ENCODE measurements at regions not wholly inside any gene's neighbourhood (a gene's known extent, or its start where the extent isn't known, plus 50 kb on each side); places are given as distances from the start of the nearest gene placed in this dataset.

DNA sequence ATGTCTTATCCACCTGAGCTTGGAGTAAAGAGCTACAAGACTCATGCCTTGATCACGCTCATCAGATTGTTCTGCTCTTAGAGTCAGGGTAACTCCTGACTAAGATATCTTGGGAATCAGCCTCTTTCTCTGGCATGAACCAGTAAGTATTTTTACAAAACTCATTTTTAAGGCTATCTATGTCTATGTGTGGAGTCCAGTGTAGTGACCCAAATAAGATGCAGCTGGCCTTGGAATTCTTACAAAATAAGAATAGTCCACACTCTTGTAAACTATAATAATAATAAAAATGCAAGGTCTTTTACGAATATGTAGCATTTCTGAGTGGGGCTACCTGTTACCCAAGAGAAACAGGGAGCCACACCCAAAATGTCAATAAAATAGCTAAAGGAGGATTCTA is 498.3 kb upstream of the SYT4 start:
- TF ChIP-seq ZNF121 (CRISPR knock-in tag; IDR thresholded peaks at IDR 0.05) (no peak), ZBTB21 (CRISPR knock-in tag; IDR thresholded peaks at IDR 0.05; ENCODE audit: borderline replicate concordance) (no peak), NR2C2 (CRISPR knock-in tag; IDR thresholded peaks at IDR 0.05) (no peak), SP1 (CRISPR knock-in tag; conservative IDR thresholded peaks at IDR 0.05) (no peak), ELF4 (CRISPR knock-in tag; IDR thresholded peaks at IDR 0.05; ENCODE audit: low read depth) (no peak), ZNF671 (CRISPR knock-in tag; IDR thresholded peaks at IDR 0.05) (no peak), TP53 (CRISPR knock-in tag; IDR thresholded peaks at IDR 0.05) (no peak)
- TF ChIP-seq, protein P1, sequence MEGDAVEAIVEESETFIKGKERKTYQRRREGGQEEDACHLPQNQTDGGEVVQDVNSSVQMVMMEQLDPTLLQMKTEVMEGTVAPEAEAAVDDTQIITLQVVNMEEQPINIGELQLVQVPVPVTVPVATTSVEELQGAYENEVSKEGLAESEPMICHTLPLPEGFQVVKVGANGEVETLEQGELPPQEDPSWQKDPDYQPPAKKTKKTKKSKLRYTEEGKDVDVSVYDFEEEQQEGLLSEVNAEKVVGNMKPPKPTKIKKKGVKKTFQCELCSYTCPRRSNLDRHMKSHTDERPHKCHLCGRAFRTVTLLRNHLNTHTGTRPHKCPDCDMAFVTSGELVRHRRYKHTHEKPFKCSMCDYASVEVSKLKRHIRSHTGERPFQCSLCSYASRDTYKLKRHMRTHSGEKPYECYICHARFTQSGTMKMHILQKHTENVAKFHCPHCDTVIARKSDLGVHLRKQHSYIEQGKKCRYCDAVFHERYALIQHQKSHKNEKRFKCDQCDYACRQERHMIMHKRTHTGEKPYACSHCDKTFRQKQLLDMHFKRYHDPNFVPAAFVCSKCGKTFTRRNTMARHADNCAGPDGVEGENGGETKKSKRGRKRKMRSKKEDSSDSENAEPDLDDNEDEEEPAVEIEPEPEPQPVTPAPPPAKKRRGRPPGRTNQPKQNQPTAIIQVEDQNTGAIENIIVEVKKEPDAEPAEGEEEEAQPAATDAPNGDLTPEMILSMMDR (IDR thresholded peaks at IDR 0.05), result no peak
- TF ChIP-seq, protein P2, sequence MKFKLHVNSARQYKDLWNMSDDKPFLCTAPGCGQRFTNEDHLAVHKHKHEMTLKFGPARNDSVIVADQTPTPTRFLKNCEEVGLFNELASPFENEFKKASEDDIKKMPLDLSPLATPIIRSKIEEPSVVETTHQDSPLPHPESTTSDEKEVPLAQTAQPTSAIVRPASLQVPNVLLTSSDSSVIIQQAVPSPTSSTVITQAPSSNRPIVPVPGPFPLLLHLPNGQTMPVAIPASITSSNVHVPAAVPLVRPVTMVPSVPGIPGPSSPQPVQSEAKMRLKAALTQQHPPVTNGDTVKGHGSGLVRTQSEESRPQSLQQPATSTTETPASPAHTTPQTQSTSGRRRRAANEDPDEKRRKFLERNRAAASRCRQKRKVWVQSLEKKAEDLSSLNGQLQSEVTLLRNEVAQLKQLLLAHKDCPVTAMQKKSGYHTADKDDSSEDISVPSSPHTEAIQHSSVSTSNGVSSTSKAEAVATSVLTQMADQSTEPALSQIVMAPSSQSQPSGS (CRISPR knock-in tag; IDR thresholded peaks at IDR 0.05; ENCODE audit: borderline replicate concordance, low read depth), result no peak
- TF ChIP-seq, protein P3, sequence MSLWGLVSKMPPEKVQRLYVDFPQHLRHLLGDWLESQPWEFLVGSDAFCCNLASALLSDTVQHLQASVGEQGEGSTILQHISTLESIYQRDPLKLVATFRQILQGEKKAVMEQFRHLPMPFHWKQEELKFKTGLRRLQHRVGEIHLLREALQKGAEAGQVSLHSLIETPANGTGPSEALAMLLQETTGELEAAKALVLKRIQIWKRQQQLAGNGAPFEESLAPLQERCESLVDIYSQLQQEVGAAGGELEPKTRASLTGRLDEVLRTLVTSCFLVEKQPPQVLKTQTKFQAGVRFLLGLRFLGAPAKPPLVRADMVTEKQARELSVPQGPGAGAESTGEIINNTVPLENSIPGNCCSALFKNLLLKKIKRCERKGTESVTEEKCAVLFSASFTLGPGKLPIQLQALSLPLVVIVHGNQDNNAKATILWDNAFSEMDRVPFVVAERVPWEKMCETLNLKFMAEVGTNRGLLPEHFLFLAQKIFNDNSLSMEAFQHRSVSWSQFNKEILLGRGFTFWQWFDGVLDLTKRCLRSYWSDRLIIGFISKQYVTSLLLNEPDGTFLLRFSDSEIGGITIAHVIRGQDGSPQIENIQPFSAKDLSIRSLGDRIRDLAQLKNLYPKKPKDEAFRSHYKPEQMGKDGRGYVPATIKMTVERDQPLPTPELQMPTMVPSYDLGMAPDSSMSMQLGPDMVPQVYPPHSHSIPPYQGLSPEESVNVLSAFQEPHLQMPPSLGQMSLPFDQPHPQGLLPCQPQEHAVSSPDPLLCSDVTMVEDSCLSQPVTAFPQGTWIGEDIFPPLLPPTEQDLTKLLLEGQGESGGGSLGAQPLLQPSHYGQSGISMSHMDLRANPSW (CRISPR knock-in tag; conservative IDR thresholded peaks at IDR 0.05; ENCODE audit: low read depth), result no peak
- TF ChIP-seq, protein P4, sequence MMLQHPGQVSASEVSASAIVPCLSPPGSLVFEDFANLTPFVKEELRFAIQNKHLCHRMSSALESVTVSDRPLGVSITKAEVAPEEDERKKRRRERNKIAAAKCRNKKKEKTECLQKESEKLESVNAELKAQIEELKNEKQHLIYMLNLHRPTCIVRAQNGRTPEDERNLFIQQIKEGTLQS (CRISPR knock-in tag; conservative IDR thresholded peaks at IDR 0.05), result no peak
- TF ChIP-seq, protein P5, sequence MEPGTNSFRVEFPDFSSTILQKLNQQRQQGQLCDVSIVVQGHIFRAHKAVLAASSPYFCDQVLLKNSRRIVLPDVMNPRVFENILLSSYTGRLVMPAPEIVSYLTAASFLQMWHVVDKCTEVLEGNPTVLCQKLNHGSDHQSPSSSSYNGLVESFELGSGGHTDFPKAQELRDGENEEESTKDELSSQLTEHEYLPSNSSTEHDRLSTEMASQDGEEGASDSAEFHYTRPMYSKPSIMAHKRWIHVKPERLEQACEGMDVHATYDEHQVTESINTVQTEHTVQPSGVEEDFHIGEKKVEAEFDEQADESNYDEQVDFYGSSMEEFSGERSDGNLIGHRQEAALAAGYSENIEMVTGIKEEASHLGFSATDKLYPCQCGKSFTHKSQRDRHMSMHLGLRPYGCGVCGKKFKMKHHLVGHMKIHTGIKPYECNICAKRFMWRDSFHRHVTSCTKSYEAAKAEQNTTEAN (CRISPR knock-in tag; IDR thresholded peaks at IDR 0.05), result no peak
- TF ChIP-seq, protein P6, sequence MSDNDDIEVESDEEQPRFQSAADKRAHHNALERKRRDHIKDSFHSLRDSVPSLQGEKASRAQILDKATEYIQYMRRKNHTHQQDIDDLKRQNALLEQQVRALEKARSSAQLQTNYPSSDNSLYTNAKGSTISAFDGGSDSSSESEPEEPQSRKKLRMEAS (CRISPR knock-in tag; IDR thresholded peaks at IDR 0.05), result no peak
- TF ChIP-seq, protein P7, sequence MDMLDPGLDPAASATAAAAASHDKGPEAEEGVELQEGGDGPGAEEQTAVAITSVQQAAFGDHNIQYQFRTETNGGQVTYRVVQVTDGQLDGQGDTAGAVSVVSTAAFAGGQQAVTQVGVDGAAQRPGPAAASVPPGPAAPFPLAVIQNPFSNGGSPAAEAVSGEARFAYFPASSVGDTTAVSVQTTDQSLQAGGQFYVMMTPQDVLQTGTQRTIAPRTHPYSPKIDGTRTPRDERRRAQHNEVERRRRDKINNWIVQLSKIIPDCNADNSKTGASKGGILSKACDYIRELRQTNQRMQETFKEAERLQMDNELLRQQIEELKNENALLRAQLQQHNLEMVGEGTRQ (CRISPR knock-in tag; IDR thresholded peaks at IDR 0.05), result no peak
